Endothelial cell of umbilical vein (primary cell): ENCODE measurements at regions not wholly inside any gene's neighbourhood (a gene's known extent, or its start where the extent isn't known, plus 50 kb on each side); places are given as distances from the start of the nearest gene placed in this dataset.

Experiments
- BruUV-seq: library from RNA; stranded (reverse); fragments of 400-500 nt; replicated peaks from 2 replicates; lab custom pipeline; 2021; lab: Mats Ljungman, UMichigan
- CTCF ChIA-PET: fragments of 300-600, 350-600 bp; sonication (Branson Sonifier 250); formaldehyde crosslinking; loops from one replicate; lab custom pipeline; 2021; ENCODE audit warnings: antibody characterized with exemption, inconsistent platforms; lab: Charles Lee
- POLR2A ChIA-PET: fragments of 300-600, 350-600 bp; sonication (Branson Sonifier 250); formaldehyde crosslinking; loops from one replicate; lab custom pipeline; 2021; ENCODE audit warnings: antibody characterized with exemption, inconsistent platforms; lab: Charles Lee
- DNase-seq: peaks from one replicate; pipeline ENCODE4 v3.0.0-alpha.2; 2011; ENCODE audit warnings: low read depth, low spot score
- FAIRE-seq: peaks from 2 replicates; lab custom pipeline; 2011; peaks lifted over from hg19 to GRCh38; lab: Jason Lieb, UNC
- H2AFZ ChIP-seq: 2 replicates; pipeline ENCODE4 v1.6.0; 2012; ENCODE audit warnings: low read depth, low read length, control low read depth, inconsistent platforms
- H3K27ac ChIP-seq: 2 replicates; pipeline ENCODE4 v1.5.1; 2011; ENCODE audit warnings: low read depth, mild to moderate bottlenecking, control low read depth, low read length, moderate library complexity; ENCODE audit not compliant: insufficient read depth
- H3K27me3 ChIP-seq, 2 experiments: 2 replicates each; pipeline versions ENCODE4 v1.6.0 to v1.6.1; 2011; ENCODE audit warnings: low read length in 2 of 2, mixed read lengths in 1 of 2; ENCODE audit not compliant: control insufficient read depth in 2 of 2, insufficient read depth in 2 of 2
- H3K36me3 ChIP-seq, 2 experiments: 2 replicates in 1 of 2; 3 replicates in 1 of 2; pipeline ENCODE4 v1.5.1; 2011; ENCODE audit warnings: low read length in 2 of 2, mild to moderate bottlenecking in 1 of 2, moderate library complexity in 1 of 2; ENCODE audit not compliant: control insufficient read depth in 2 of 2, insufficient read depth in 2 of 2; ENCODE audit errors: extremely low read depth in 1 of 2
- H3K4me1 ChIP-seq: 3 replicates; pipeline ENCODE4 v1.5.1; 2011; ENCODE audit warnings: mild to moderate bottlenecking, low read length; ENCODE audit not compliant: control insufficient read depth, insufficient read depth; ENCODE audit errors: extremely low read depth
- H3K4me2 ChIP-seq: 2 replicates; pipeline ENCODE4 v1.6.1; 2011; ENCODE audit warnings: low read length, control low read depth, mixed read lengths; ENCODE audit not compliant: insufficient read depth
- H3K4me3 ChIP-seq, 3 experiments: fragments of 200-600 bp in 1 of 3; sonication (generic), shearing (Covaris generic) in 1 of 3; replicated peaks in 1 of 3; 2 replicates each; pipeline ENCODE4 v1.5.1; 2011 to 2016; ENCODE audit warnings: control low read depth in 3 of 3, low read length in 3 of 3, mild to moderate bottlenecking in 2 of 3, inconsistent platforms in 1 of 3, low read depth in 1 of 3, moderate library complexity in 1 of 3; ENCODE audit not compliant: insufficient read depth in 1 of 3
- H3K79me2 ChIP-seq: 2 replicates; pipeline ENCODE4 v1.6.0; 2012; ENCODE audit warnings: low read length, inconsistent platforms; ENCODE audit not compliant: control insufficient read depth, insufficient read depth
- H3K9ac ChIP-seq: replicated peaks from 2 replicates; pipeline ENCODE3; 2011; ENCODE audit warnings: low read length, control low read depth; ENCODE audit not compliant: insufficient read depth; ENCODE audit errors: extremely low read depth
- H3K9me1 ChIP-seq: replicated peaks from 3 replicates; pipeline ENCODE4 v1.6.0; 2011; ENCODE audit warnings: mild to moderate bottlenecking, low read length; ENCODE audit not compliant: control insufficient read depth, insufficient read depth; ENCODE audit errors: extremely low read depth
- H3K9me3 ChIP-seq: replicated peaks from 2 replicates; pipeline ENCODE4 v1.5.1; 2012; ENCODE audit warnings: low read length, inconsistent platforms; ENCODE audit not compliant: control insufficient read depth, insufficient read depth
- H4K20me1 ChIP-seq: replicated peaks from 2 replicates; pipeline ENCODE3; 2011; ENCODE audit warnings: mild to moderate bottlenecking, low read length; ENCODE audit not compliant: control insufficient read depth, insufficient read depth; ENCODE audit errors: extremely low read depth
- CTCF ChIP-seq, 2 donors: IDR thresholded peaks; 1 replicate in 1 of 2; 2 replicates in 1 of 2; pipeline ENCODE4 v1.5.1; 2011; ENCODE audit warnings: low read length in 2 of 2, mild to moderate bottlenecking in 2 of 2, moderate library complexity in 2 of 2, control low read depth in 1 of 2, inconsistent platforms in 1 of 2, low read depth in 1 of 2; ENCODE audit not compliant: insufficient read depth in 1 of 2; ENCODE audit errors: extremely low read depth in 1 of 2
- EZH2 ChIP-seq: IDR thresholded peaks from 2 replicates; pipeline ENCODE4 v1.6.1; 2012; ENCODE audit warnings: borderline replicate concordance, low read depth, mild to moderate bottlenecking, moderate library complexity, low read length, inconsistent platforms; ENCODE audit not compliant: severe bottlenecking
- FOS ChIP-seq: IDR thresholded peaks from 2 replicates; pipeline ENCODE4 v1.6.1; 2011; ENCODE audit warnings: mild to moderate bottlenecking, low read length, moderate library complexity, borderline replicate concordance; ENCODE audit not compliant: insufficient read depth
- GATA2 ChIP-seq: IDR thresholded peaks from 2 replicates; pipeline ENCODE4 v1.7.0; 2011; ENCODE audit warnings: low read depth, mild to moderate bottlenecking, moderate library complexity, mixed read lengths, low read length; ENCODE audit not compliant: insufficient read length, insufficient read depth
- JUN ChIP-seq: IDR thresholded peaks from 2 replicates; pipeline ENCODE4 v1.6.1; 2011; ENCODE audit warnings: borderline replicate concordance, low read depth; ENCODE audit not compliant: insufficient read length, insufficient read depth
- MAX ChIP-seq: IDR thresholded peaks from 2 replicates; pipeline ENCODE4 v1.6.1; 2011; ENCODE audit not compliant: insufficient read depth, insufficient read length
- MYC ChIP-seq: IDR thresholded peaks from one replicate; pipeline ENCODE4 v1.6.1; 2011; ENCODE audit warnings: mild to moderate bottlenecking, low read depth, low read length
- POLR2A ChIP-seq: IDR thresholded peaks from 2 replicates; pipeline ENCODE4 v1.6.1; 2012; ENCODE audit warnings: low read depth, mild to moderate bottlenecking, control low read depth, low read length
- POLR2AphosphoS5 ChIP-seq: IDR thresholded peaks from 2 replicates; pipeline ENCODE4 v1.6.1; 2012; ENCODE audit warnings: low read depth, mild to moderate bottlenecking, control low read depth, low read length, moderate library complexity; ENCODE audit not compliant: insufficient read depth
- dilution Hi-C: fragments of 300-500 bp; cut with MboI; formaldehyde crosslinking; loops from one replicate; pipeline ENCODE4 v1.15.0; 2019; ENCODE audit warnings: low sequenced_read_pairs; ENCODE audit not compliant: extremely low pct_ligation_motif_present
- intact Hi-C: fragments of 100-400 bp; cut with micrococcal nuclease; formaldehyde crosslinking; loops from one replicate; pipeline ENCODE4 v1.10.0; 2022

- TF ChIP-seq CTCF (IDR thresholded peaks at IDR 0.05; ENCODE audit: extremely low read depth in 1 of 2, insufficient read depth in 1 of 2, low read depth in 1 of 2, low read length in 2 of 2) (no peak), MYC (no peak), MAX (no peak), POLR2AphosphoS5 (no peak), EZH2 (no peak), POLR2A (no peak), JUN (no peak), GATA2 (no peak), FOS (no peak)
- Histone ChIP-seq H3K79me2 (no peaks in the 10 kb centered on the region), H3K4me2 (no peak overlapping the region), H3K36me3 (no peaks in the 10 kb centered on the region), H3K27me3 (no peaks in the 10 kb centered on the region), H3K4me3 (no peak overlapping the region), H3K4me1 (no peaks in the 10 kb centered on the region), H2AFZ (no peak overlapping the region), H3K27ac (no peak overlapping the region), H3K9me3 (no peaks in the 10 kb centered on the region), H4K20me1 (no peaks in the 10 kb centered on the region), H3K9ac (no peak overlapping the region), H3K9me1 (no peaks in the 10 kb centered on the region)
- intact Hi-C loops, result no loop called here
- dilution Hi-C loops, result no loop called here
- ChIA-PET CTCF (interaction anchor here (3.9 kb wide), 1 partner anchor 13 kb away, joined by 27 read pairs; no protein-coding TSS in a partner anchor), POLR2A (no interaction called here)
- no peak for DNase-seq
- no peak for FAIRE-seq
- BruUV-seq, result no TSS peak
Measured at GRCh38 chr6:159642995-159643394, 50.0 kb downstream of the SOD2 start.
